AG09319 (cell line): ENCODE measurements at regions not wholly inside any gene's neighbourhood (a gene's known extent, or its start where the extent isn't known, plus 50 kb on each side); places are given as distances from the start of the nearest gene placed in this dataset.
"Not testable (repeated sequence)": the region's sequence is repeated elsewhere in the genome, so short reads cannot be mapped to it uniquely, and the experiment has no call there.

ENCODE experiments used
- DNase-seq: peaks from one replicate; pipeline ENCODE4 v3.0.0-alpha.2; 2010; ENCODE audit warnings: low read depth; ENCODE audit errors: extremely low read depth
- TF ChIP-seq, protein P1 (sequence below): IDR thresholded peaks from 2 replicates; pipeline ENCODE4 v1.5.1; 2011; ENCODE audit warnings: low read depth, mild to moderate bottlenecking, inconsistent platforms, low read length, moderate library complexity

DNA sequence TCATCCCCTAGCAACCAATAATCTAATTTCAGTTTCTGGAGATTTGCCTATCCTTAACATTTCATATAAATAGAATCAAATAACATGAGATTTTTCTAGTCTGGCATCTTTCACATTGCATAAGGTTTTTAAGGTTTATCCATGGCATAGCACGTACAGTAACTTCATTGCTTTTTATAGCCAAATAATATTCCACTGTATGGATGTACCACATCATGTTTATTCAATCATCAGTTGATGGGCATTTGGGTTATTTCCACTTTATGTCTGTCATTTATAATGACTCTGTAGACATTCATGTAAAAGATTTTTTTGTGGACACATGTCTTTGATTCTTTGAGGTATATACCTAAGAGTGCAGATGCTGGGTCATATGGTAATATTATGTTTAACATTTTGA, 1052.6 kb downstream of the DNAJB9 start:
- TF ChIP-seq, protein P1, sequence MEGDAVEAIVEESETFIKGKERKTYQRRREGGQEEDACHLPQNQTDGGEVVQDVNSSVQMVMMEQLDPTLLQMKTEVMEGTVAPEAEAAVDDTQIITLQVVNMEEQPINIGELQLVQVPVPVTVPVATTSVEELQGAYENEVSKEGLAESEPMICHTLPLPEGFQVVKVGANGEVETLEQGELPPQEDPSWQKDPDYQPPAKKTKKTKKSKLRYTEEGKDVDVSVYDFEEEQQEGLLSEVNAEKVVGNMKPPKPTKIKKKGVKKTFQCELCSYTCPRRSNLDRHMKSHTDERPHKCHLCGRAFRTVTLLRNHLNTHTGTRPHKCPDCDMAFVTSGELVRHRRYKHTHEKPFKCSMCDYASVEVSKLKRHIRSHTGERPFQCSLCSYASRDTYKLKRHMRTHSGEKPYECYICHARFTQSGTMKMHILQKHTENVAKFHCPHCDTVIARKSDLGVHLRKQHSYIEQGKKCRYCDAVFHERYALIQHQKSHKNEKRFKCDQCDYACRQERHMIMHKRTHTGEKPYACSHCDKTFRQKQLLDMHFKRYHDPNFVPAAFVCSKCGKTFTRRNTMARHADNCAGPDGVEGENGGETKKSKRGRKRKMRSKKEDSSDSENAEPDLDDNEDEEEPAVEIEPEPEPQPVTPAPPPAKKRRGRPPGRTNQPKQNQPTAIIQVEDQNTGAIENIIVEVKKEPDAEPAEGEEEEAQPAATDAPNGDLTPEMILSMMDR: no peak
- no peak for DNase-seq

DNA sequence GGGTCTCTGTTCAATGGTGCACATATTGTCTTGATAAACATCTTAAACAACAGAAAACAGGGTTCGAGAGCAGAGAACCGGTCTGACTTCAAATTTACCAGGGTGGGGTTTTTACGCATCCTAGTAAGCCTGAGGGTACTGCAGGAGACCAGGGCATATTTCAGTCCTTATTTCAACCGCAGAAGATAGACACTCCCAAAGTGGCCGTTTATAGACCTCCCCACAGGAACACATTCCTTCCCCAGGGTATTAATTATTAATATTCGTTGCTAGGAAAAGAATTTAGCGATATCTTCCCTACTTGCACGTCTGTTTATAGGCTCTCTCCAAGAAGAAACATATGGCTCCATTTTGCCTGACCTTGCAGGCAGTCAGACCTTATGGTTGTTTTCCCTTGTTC, 1063.2 kb downstream of the DNAJB9 start:
- DNase-seq: not testable (repeated sequence)

- no peak for DNase-seq
- TF ChIP-seq, protein P1: no peak
Measured at GRCh38 chr7:109635374-109635773, 1065.7 kb downstream of the DNAJB9 start.

- DNase-seq: no peak
- TF ChIP-seq, protein P1: no peak
Measured at GRCh38 chr7:109637428-109637990, 1067.8 kb downstream of the DNAJB9 start.

GRCh38 chr7:109638321-109638720, 1068.6 kb downstream of the DNAJB9 start:
- TF ChIP-seq, protein P1: no peak
- DNase-seq: no peak

DNA sequence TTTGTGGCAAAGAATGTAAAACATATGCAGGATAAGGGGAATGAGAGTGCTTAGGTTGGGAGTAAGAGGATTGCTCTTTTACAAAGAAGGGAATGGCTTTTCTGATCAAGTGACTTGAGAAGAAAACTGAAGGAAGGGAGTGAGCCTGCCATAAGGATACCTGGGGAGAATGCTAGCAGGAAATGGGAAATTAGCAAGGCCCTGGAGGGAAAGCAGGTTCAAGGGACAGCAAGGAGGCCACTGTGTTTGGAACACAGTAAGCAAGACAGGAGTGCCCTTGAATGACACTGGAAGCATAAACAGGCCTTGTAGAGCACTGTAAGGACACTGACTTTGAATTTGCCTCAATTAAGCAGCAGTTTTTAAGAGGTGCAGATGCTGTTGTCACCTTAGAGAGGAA, 1069.9 kb downstream of the DNAJB9 start:
- DNase-seq: no peak
- TF ChIP-seq, protein P1: no peak

- TF ChIP-seq, protein P1: no peak
- DNase-seq: no peak
Measured at GRCh38 chr7:109641445-109641844, 1071.8 kb downstream of the DNAJB9 start.

DNA sequence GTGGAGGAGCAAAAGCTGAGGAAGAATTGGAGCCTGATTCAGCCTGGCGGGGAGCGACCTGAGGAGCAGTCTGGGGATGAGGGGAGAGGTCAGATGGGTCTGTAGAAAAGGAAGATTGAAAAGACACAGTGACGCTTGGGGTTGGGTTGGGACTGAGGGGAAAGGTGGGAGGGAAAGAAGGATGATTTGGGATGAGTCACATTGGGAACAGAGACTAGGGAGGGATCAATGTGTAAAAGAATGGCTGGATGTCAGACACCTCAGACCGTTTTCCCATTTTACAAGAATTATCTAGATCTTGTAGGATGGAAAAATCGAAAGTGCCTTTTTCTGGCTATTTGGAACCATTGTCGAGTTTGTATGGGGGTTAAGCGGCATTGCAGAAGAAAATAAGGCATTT, 1076.5 kb downstream of the DNAJB9 start:
- DNase-seq: no peak
- TF ChIP-seq, protein P1: no peak

GRCh38 chr7:109646594-109646993, 1076.9 kb downstream of the DNAJB9 start:
- not testable (repeated sequence) for DNase-seq

DNA sequence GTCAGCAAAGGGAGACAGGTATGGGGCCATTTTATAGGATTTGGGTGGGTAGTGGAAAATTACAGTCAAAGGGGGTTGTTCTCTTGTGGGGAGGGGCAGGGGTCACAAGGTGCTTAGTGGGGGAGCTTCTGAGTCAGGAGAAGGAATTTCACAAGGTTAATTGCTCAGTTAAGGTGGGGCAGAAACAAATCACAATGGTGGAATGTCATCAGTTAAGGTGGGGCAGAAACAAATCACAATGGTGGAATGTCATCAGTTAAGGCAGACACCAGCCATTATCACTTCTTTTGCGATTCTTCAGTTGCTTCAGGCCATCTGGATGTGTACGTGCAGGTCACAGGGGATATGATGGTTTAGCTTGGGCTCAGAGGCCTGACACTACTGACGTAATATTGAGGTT, 1077.6 kb downstream of the DNAJB9 start:
- not testable (repeated sequence) for DNase-seq
